ENCODE measurements at regions not wholly inside any gene's neighbourhood (a gene's known extent, or its start where the extent isn't known, plus 50 kb on each side); places are given as distances from the start of the nearest gene placed in this dataset.

GRCh38 chr16:51696376-51696775 lies 545.3 kb upstream of the SALL1 start:
- intact Hi-C loops (cut with micrococcal nuclease): no loop called here
- Histone ChIP-seq H3K4me2 (ENCODE audit: low read length) (no peak overlapping the region), H3K9me2 (ENCODE audit: insufficient read depth) (no peaks in the 10 kb centered on the region), H4K20me1 (ENCODE audit: insufficient read depth) (no peaks in the 10 kb centered on the region; the same call in 1 of the 2 replicates), H3K79me2 (ENCODE audit: insufficient read depth, low read length) (no peaks in the 10 kb centered on the region), H3K27me3 (ENCODE audit: insufficient read depth, low read length) (no peaks in the 10 kb centered on the region), H3K36me3 (ENCODE audit: control insufficient read depth in 1 of 2, insufficient read depth in 2 of 2, low read length in 2 of 2) (no peaks in the 10 kb centered on the region), H3K9me3 (ENCODE audit: control insufficient read depth in 1 of 2, insufficient read depth in 1 of 2, low read depth in 1 of 2, low read length in 2 of 2) (peaks cover 7 to 25% of the 10 kb centered on the region in 2 experiments; a peak in 2 of 4 replicates), H3K9ac (ENCODE audit: low read length) (no peak overlapping the region), H3K27ac (ENCODE audit: low read depth, low read length) (no peak overlapping the region), H3K4me1 (ENCODE audit: control insufficient read depth in 1 of 2, insufficient read depth in 2 of 2, low read length in 2 of 2) (no peaks in the 10 kb centered on the region), H3K4me3 (replicated peaks in 1 of 2; ENCODE audit: low read depth in 1 of 2, low read length in 2 of 2) (no peak overlapping the region), H2AFZ (ENCODE audit: low read depth, low read length, poor library complexity, severe bottlenecking) (no peak overlapping the region)
- RAD21 ChIA-PET (ENCODE audit: low non-redundant PET in 1 of 2, low total read pairs in 2 of 2, uncharacterized antibody in 2 of 2, unreplicated experiment in 2 of 2): no interaction called here
- DNase-seq (ENCODE audit: low read depth, low spot score): no peak
- POLR2A ChIA-PET: no interaction called here
- no peak for TF ChIP-seq EZH2 (IDR thresholded peaks at IDR 0.05)
- TF ChIP-seq, protein P1, sequence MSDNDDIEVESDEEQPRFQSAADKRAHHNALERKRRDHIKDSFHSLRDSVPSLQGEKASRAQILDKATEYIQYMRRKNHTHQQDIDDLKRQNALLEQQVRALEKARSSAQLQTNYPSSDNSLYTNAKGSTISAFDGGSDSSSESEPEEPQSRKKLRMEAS (IDR thresholded peaks at IDR 0.05): no peak
- TF ChIP-seq TCF7L2 (IDR thresholded peaks at IDR 0.05; ENCODE audit: borderline replicate concordance, extremely low read depth, insufficient read depth, insufficient read length): no peak
- no peak for TF ChIP-seq CEBPB (IDR thresholded peaks at IDR 0.05; ENCODE audit: low read depth)
- no peak for TF ChIP-seq SIN3A (IDR thresholded peaks at IDR 0.05; ENCODE audit: low read depth)
- TF ChIP-seq POLR2AphosphoS5 (IDR thresholded peaks at IDR 0.05; ENCODE audit: low read depth, low read length): no peak
- TF ChIP-seq, protein P2, sequence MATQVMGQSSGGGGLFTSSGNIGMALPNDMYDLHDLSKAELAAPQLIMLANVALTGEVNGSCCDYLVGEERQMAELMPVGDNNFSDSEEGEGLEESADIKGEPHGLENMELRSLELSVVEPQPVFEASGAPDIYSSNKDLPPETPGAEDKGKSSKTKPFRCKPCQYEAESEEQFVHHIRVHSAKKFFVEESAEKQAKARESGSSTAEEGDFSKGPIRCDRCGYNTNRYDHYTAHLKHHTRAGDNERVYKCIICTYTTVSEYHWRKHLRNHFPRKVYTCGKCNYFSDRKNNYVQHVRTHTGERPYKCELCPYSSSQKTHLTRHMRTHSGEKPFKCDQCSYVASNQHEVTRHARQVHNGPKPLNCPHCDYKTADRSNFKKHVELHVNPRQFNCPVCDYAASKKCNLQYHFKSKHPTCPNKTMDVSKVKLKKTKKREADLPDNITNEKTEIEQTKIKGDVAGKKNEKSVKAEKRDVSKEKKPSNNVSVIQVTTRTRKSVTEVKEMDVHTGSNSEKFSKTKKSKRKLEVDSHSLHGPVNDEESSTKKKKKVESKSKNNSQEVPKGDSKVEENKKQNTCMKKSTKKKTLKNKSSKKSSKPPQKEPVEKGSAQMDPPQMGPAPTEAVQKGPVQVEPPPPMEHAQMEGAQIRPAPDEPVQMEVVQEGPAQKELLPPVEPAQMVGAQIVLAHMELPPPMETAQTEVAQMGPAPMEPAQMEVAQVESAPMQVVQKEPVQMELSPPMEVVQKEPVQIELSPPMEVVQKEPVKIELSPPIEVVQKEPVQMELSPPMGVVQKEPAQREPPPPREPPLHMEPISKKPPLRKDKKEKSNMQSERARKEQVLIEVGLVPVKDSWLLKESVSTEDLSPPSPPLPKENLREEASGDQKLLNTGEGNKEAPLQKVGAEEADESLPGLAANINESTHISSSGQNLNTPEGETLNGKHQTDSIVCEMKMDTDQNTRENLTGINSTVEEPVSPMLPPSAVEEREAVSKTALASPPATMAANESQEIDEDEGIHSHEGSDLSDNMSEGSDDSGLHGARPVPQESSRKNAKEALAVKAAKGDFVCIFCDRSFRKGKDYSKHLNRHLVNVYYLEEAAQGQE (IDR thresholded peaks at IDR 0.05; ENCODE audit: low read depth): no peak
- no peak for TF ChIP-seq POLR2A (IDR thresholded peaks at IDR 0.05; ENCODE audit: borderline replicate concordance, extremely low read depth, insufficient read depth, insufficient read length)
- TF ChIP-seq SRF (IDR thresholded peaks at IDR 0.05; ENCODE audit: low read depth): no peak
- no peak for TF ChIP-seq RAD21 (IDR thresholded peaks at IDR 0.05; ENCODE audit: low read depth)
- no peak for TF ChIP-seq ATF3 (IDR thresholded peaks at IDR 0.05)
- no peak for TF ChIP-seq ZFX (IDR thresholded peaks at IDR 0.05)
- TF ChIP-seq ZNF274 (IDR thresholded peaks at IDR 0.05; ENCODE audit: low read depth, low read length): no peak
- no peak for TF ChIP-seq JUND (IDR thresholded peaks at IDR 0.05)
- TF ChIP-seq EGR1 (IDR thresholded peaks at IDR 0.05; ENCODE audit: low read depth): no peak
- TF ChIP-seq EZH2phosphoT487 (IDR thresholded peaks at IDR 0.05; ENCODE audit: borderline replicate concordance): no peak
- CTCF ChIA-PET: no interaction called here
- BruUV-seq (replicated peaks): no TSS peak
- ATAC-seq: no peak
